ENCODE measurements at regions not wholly inside any gene's neighbourhood (a gene's known extent, or its start where the extent isn't known, plus 50 kb on each side); places are given as distances from the start of the nearest gene placed in this dataset.

DNA sequence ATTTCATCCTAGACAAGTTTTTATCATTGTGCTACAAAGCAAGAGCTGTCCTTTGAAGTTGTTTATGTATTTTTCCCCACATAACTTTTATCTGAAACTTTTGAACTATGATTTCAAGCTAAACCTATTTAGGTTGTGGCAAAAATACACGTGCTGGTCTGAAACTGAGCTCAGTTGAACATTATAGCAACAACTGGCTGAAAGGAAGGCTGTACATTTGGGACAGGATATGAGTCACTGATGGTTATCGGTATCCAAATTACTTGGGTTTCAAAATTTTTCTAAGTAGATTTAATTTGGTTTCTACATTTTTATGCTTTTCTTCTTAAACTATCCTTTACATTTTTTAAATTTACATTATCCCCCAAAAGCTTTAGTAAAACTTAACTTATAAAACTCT is 627.3 kb upstream of the NUDT12 start:
- no peak for DNase-seq (ENCODE audit: low spot score)

DNA sequence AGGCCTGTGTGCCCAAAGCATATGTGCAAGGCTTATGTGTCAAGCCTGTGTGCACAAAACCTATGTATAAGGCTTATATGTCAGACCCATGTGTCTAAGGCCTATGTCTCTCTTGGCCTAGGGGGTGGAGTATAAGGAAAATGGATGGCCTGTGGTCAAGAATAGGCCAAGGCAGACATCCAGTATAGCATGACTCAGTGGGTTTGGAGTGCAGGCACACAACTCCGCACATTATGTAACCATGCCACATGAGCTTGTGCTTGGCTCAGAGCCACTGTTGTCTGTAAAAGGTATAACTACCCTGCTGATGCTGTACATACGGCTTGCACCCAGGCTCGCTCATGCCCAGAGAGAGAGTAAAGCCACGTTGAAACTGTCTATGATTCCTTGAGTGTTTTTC is 626.4 kb upstream of the NUDT12 start:
- DNase-seq (ENCODE audit: low spot score), result no peak

DNA sequence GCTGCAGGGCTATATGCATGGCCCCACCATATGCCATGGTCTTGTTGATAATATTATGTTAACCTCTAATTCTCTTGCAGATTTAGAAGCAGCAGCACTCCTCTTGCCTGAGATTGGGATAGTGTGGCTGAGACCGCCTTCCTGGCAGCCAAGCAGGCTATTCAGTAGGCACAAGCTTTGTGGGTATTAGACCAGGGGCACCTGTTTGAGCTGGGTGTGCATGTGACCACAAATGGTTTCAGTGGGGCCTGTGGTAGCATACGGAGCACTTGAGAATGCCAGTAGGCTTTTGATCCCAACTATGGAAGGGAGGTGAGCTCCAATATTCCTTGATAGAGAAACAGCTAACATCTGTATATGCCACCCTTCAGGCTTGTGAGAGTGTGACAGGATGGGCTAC is 625.1 kb upstream of the NUDT12 start:
- DNase-seq (ENCODE audit: low spot score), result no peak

DNA sequence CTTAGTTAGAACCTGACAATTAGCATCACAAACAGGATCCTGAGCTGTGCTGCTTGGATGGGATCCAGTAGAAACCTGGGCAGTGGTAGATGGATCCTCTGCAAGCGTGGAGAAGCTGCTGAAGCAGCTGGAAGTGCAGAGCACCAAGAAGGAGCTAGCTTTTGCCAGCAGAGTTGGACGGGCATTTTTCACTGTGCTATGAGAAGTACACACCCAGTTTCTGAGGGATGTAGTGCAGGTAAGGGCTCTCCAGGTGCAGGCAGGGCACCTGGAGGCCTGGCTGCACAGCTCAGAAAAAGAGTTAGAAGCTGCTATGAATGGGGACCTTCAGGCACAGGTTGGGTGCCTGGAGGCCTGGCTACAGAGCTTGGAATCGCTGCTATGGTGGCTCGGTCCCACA is 623.9 kb upstream of the NUDT12 start:
- no peak for DNase-seq (ENCODE audit: low spot score)

DNA sequence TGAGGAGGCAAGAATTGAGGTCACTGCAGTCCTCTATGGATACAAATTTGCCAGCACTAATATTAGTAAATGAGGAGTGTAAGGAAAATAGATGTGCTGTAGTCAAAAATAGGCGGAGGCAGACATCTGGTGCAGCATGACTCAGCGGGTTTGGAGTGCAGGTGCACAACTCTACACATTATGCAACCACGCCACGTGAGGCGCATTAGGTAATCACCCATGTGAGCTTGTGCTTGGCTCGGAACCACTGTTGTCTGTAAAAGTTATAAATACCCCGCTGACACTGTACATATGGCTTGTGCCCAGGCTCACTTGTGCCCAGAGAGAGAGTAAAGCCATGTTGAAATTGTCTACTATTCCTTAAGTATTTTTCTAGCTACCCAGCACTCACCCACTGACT is 623.5 kb upstream of the NUDT12 start:
- DNase-seq (ENCODE audit: low spot score), result no peak

DNA sequence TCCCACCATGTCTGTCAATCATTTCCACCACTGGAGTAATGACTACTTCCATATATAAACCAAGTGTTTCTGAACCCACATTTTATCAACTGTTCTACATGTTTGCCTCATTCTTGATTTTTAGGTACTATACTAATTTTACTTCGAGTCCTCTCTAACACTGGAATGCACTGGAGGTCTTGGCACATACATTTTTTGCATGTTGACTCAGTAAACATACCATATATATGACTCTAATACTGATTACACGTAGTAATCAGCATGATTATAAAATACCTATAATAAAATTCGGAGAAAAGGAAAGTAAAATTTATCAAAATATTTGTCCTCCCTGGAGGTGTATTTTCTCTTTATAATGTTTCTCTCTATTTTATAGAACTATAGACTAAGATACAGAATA is 621.7 kb upstream of the NUDT12 start:
- no peak for DNase-seq (ENCODE audit: low spot score)

DNA sequence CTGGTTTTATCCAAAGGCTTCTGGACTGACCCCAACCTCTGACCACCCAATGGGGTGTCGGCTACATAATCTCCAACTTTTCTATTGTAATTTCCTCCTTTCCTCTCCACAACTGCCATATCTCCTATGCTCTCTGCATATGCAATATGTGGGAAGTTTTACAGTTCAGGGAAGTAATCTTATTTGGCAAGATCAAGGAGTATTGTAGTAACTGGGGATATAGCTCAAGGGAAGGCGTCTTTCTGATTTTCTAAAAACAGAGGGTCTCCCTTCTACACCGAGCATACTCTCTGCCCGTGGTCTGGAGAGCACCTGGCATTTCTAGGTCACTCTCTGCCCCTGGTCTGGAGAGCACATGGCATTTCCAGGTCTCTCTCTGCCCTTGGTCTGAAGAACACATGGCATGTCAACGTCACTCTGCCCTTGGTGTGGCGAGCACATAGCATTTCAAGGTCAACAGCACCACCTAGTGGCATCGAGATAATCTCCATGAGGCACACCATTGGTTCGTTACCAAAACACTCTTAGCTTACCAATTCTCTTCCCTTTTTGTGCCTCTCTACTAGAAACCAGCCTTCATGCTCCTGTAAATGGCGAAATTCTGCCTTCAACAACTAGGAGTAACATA is 616.4 kb upstream of the NUDT12 start:
- DNase-seq (ENCODE audit: low spot score), result no peak

DNA sequence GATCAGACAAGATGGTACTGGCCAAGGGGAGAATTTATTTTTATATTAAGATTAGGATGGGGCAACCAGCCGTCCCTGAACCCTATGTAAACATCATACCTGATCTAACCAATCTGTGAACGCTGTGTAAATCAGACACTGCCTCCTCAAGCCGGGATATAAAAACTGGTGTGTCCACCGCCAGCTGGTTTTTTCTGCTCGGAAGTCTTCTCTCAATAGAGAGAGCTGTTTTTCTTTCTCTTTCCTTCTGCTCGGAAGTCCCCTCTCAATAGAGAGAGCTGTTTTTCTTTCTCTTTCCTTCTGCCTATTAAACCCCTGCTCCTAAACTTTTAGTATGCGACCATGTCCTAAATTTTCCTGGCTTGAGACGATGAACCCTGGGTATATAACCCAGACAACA is 615.5 kb upstream of the NUDT12 start:
- DNase-seq (ENCODE audit: low spot score), result no peak

DNA sequence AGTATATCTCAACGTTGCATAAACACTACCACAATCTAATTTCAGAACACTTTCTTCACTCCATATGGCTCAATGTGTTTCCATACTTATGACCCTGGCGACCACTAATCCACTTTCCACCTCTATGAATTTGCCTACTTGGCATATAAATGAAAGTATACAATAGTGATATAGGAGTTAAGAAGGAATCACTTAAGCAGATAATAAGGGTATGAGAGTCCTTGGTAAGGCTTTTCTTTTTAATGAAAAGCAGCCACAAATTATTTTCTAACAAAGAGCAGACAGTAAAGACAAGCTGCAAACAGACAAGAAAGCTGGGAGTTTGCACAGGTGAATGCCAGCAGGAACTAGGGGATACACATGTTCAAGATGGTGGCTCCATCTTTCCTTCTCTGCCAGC is 615.1 kb upstream of the NUDT12 start:
- no peak for DNase-seq (ENCODE audit: low spot score)

DNA sequence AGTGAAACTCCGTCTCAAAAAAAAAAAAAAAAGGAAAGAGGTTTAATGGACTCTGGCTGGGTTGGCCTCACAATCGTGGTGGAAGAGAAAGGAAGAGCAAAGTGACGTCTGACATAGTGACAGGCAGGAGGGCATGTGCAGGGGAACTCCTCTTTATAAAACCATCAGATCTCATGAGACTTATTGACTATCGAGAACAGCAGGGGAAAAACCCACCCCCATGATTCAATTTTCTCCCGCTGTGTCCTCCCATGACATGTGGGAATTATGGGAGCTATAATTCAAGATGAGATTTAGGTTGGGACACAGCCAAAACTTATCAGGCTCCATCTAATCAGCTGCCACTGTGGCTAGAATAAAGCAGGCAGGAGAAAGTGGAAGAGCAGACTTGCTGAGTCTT is 610.4 kb upstream of the NUDT12 start:
- DNase-seq (ENCODE audit: low spot score), result no peak

DNA sequence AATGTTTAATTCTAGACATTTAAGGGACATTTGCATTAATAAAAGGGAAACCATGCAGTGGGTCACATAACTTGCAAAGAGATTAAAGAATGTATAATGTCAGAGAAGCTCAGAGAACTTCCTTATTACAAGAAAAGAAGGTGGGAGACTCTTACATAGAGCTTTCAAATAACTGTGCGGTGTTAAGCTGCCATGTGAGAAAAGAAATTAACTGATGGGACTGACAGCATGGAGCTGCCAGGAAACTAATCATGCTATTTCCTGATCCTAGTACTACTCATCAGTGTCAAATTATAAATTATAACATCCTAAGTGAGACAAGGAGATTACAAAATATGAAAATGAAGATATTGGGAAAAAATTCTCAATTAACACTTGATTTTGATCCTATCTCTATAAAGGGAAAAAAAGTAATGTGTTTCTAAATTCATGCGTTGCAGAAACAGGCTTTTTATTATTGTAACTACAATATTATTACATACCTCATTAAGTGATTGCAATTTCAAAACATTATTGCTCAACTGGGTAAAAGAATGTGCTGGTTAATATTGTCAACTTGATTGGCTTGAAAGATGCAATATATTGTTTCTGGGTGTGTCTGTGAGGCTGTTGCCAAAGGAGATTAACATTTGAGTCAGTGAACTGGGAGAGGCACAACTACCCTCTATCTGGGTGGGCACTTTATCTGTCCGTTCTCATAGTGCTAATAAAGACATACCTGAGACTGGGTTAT is 609.5 kb upstream of the NUDT12 start:
- DNase-seq (ENCODE audit: low spot score), result no peak

DNA sequence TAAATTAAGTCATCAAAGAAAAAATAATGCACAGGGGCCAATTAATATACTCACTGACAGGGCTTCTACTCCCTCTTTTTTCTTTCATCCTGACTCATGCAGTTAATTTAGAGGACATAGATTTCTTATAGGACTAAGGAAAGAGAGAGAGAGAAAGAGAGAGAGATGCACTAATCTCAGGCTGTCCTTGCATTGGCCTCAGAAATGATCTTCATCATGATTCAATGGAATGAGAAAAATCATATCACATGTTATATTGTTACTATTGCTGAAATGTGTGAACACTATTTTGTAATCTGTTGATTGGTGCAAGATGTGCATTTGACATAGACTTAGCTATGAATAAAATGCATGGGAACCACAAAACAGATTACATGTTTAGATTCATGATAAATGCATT is 608.3 kb upstream of the NUDT12 start:
- no peak for DNase-seq (ENCODE audit: low spot score)

DNA sequence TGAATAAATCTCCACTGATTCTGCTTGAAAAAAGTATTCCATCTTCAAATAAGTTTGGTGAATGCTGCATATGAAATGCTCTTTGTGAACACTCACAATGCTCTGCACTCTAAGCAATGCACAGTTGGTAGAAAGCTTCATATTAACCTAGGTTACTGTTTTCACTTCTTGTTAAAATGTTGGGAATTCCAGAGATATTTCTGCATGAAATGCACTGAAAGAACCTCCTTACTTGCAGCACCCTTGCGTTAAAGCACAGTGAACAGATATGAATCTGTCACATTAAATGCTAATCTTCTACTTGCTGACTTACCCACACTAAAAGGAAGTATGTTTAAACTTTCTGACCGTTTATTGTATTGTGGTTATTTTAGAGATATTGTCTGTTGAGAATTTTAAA is 584.1 kb upstream of the NUDT12 start:
- no peak for DNase-seq (ENCODE audit: low spot score)

DNA sequence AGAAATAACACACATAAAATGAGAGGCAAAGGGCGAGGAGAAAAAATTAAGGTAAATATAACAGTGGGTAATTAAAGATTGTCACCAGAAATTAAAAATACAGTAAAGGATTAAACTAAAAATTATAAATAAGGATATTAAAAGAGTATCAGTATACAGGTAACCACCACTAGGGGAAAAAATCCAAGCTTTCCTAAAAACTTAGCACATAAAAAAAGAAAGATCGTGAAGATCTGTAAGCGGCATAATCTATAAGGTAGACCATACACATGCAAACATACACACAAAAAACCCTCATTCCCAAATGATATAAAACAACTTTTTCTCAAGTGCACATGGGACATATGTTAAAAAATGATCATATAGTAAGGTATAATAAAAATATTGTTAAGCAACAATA is 577.3 kb upstream of the NUDT12 start:
- no peak for DNase-seq (ENCODE audit: low spot score)

DNA sequence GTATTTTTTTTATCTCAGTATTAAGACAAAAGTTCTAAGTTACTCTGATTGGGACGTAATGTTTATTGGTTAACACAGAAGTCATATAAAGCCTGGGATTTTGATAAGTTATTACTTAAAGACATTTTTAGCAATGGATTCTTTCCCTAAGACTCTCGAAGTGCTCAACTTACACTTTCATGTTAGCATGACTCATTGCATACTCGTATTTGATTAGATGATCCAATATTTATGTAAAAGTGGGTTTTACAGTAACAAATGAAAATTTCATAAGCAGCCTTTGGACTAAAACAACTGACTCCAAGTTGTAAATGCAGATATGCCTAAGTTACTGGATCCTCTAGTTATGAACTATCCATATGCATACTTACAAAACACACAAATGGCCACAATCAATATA is 567.7 kb upstream of the NUDT12 start:
- DNase-seq (ENCODE audit: low spot score), result no peak

DNA sequence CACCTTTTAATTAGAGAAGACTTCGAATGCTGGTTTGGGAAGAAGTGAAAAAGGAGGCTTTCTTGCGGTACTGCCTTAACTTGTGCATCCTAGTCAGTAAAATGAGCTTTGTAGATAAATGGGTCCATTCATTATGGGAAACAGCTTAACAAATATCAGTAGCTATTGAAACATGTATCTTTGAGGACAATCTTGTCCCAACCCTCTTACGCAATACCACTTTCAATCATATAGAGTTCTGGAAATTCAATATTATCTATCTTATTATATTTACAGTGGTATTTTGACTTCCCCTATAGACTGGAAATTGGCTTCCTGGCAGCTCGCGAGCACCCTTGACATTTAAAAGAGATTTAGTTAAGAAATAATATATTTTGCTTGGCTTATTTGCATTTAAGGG is 565.8 kb upstream of the NUDT12 start:
- DNase-seq (ENCODE audit: low spot score), result no peak

DNA sequence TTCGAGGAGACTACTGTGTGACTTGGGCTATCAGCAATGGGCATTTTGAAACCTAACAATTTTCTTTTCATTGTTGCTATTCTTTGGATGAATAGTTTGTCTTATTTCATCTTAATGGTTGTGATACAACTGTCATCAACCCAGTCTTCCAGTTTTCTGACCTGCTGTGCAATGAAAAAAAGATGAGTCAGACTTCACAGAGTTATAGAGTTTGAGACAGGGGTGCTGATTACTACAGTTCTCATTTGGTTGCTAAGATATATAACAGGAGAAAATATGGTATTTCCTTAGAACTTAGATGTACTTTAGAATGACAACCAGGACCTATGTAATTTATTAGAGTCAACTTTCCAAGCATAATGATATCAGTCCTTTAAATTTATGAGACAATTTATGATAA is 564.4 kb upstream of the NUDT12 start:
- no peak for DNase-seq (ENCODE audit: low spot score)

DNA sequence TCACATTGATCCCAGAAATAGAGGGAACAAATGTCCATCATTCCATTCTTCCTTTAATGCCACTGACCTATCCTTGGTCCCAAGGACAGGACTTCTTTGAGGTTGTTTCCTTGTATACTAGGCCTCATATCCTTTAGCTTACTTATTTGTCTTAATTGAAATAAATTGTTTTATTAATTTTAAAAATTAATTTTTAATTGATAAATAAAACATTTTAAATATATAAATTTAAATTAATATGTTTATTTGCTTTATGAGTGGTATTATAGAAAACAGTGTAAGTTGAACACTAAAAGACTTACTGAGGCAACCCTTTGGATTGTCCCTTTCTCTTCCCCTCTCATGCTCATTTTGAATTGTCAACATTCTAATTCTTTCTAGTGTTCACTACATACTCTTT is 556.9 kb upstream of the NUDT12 start:
- no peak for DNase-seq (ENCODE audit: low spot score)

DNA sequence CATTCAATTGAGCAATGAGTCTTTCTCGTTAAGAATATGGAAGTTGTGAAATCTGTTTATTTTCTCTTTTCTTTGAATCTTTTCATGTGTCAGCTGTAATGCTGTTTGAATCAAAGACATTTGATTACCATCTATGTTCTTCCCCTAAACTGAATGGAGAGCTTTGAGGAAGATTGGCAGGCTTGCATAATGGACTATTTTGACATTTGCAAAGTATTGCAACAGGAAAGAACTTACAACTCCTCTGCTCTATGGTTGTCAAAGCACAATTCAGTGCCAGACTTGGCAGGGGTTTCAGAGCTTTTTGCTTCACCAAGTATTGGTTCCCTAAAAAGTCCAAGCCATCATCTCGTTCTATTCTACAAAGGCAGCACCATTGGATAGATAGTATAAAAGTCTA is 549.0 kb upstream of the NUDT12 start:
- DNase-seq (ENCODE audit: low spot score), result no peak

DNA sequence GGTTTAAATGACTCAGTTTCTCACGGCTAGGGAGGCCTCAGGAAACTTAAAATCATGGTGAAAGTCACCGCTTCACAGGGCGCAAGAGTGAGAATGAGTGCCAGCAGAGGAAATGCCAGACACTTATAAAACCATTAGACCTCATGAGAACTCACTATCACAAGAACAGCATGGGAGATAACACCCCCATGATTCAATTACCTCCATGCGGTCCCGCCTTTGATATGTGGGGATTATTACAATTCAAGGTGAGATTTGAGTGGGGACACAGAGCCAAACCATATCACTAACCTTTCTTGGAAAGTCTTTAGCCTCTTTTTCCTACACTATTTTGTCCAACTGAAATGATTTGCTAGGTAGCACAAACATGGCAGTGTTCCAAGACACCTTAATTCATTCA is 533.9 kb upstream of the NUDT12 start:
- no peak for DNase-seq (ENCODE audit: low spot score)

DNA sequence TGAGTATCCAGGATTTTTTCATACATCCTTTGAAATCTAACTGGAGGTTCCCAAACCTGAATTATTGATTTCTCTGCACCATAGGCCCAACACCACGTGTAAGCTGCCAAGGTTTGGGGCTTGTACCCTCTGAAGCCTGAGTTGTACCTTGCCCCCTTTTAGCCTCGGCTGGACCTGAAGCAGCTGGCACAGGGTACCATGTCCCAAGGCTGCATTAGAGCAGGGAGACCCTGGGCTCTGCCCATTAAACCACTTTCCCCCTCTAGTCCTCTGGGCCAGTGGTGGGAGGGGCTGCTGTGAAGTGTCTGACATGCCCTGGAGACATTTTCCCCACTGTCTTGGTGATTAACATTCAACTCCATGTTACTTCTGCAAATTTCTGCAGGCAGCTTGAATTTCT is 532.9 kb upstream of the NUDT12 start:
- no peak for DNase-seq (ENCODE audit: low spot score)

DNA sequence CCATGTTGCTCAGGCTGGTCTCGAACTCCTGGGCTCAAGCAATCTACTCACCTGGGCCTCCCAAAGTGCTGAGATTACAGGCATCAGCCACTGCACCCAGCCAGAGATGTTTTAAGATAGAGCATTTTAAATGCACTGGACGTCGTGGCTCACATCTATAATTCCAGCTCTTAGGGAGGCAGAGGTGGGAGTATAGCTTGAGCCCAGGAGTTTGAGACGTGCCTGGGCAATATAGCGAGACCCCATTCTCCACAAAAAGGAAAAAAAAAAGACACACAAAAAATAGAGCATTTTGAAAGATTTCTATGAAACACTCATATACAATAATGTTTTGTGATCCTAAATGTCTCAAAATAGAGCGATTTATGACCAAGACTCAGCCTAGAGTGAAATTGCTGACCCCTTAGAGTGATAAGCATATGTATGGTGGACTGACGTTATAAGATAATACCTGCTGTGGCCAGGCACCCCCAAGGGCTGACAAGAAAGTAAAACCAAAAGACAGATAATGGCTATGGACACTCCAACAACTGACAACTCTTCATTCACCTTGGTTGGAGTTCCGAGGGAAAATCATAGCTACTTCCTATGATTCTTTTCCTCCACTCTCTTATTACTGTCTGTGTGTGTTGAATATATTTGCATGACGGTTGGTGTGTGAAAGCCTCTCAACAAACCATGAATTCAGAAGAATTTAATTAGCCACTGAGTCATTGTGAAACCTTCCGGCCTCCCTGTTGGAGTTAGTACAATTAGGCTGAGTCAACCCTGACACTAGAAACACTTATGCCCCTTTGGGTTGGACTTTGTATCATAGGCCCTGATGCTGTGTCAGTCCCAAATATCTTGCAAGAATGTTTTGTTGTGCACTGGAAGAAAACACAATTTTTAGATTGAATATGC is 526.5 kb upstream of the NUDT12 start:
- DNase-seq (ENCODE audit: low spot score), result no peak

DNA sequence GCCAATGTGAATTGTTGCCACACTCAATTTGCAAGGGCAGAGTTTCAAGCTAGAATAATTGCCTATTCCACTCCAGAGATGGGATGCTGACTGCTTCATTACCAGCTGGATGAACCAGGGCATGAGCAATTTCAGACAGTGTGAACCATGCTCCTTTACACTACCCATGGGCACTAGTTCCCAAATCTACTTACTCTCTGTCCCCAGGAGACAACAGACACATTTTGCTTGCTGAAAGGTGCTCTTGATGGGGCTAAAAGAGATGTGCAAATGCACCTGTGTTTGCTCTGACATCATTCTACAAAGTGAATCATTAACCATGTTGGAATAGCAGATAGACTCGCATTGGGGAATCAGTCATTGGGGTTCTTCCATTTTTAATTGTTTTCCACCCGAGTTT is 522.3 kb upstream of the NUDT12 start:
- no peak for DNase-seq (ENCODE audit: low spot score)
